22Rv1 (cell line): ENCODE measurements at regions not wholly inside any gene's neighbourhood (a gene's known extent, or its start where the extent isn't known, plus 50 kb on each side); places are given as distances from the start of the nearest gene placed in this dataset.

Experiments used
- ZFX ChIP-seq: fragments of 450-650 bp; IDR thresholded peaks from 2 replicates; pipeline ENCODE4 v1.6.1; 2017; ENCODE audit warnings: antibody characterized with exemption, borderline replicate concordance
- TF ChIP-seq, protein P1 (sequence below): fragments of 450-650 bp; IDR thresholded peaks from 2 replicates; pipeline ENCODE4 v1.5.1; 2017; ENCODE audit warnings: mild to moderate bottlenecking

DNA sequence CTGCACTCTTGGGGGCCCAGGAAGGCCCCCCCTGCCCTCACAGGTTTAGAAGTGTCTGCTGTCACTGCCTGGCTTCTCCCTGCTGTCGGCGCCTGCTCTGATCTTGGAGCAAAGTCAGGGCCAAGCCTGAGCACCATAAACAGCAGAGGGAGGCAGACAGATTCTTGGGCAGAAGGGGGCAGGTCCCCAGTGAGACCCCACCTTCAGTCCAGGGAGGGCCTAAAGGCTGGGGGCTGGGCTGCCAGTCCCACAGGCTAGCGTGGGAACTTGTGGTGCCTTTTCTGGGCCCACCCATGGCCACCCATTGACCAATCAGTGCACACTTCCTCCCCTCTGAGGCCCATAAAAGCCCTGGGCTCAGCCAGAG, 124.0 kb downstream of the OLFM1 start:
- TF ChIP-seq, protein P1, sequence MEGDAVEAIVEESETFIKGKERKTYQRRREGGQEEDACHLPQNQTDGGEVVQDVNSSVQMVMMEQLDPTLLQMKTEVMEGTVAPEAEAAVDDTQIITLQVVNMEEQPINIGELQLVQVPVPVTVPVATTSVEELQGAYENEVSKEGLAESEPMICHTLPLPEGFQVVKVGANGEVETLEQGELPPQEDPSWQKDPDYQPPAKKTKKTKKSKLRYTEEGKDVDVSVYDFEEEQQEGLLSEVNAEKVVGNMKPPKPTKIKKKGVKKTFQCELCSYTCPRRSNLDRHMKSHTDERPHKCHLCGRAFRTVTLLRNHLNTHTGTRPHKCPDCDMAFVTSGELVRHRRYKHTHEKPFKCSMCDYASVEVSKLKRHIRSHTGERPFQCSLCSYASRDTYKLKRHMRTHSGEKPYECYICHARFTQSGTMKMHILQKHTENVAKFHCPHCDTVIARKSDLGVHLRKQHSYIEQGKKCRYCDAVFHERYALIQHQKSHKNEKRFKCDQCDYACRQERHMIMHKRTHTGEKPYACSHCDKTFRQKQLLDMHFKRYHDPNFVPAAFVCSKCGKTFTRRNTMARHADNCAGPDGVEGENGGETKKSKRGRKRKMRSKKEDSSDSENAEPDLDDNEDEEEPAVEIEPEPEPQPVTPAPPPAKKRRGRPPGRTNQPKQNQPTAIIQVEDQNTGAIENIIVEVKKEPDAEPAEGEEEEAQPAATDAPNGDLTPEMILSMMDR = no peak
- no peak for TF ChIP-seq ZFX
